ENCODE measurements at regions not wholly inside any gene's neighbourhood (a gene's known extent, or its start where the extent isn't known, plus 50 kb on each side); places are given as distances from the start of the nearest gene placed in this dataset.

- H3K36me3 ChIP-seq (ENCODE audit: control insufficient read depth in 1 of 2, insufficient read depth in 2 of 2, low read length in 1 of 2), result no peaks in the 10 kb centered on the region
- DNase-seq (no peak), ATAC-seq (ENCODE audit: low FRiP score) (no peak)
- no peak overlapping the region for H3K4me3 ChIP-seq (ENCODE audit: low read length in 2 of 2)
- H3K9me3 ChIP-seq (ENCODE audit: control insufficient read depth, low read length), result peaks cover 3% of the 10 kb centered on the region
- intact Hi-C loops (cut with DNase I), result no loop called here
- WGBS, 2 donors, result 92 to 96% methylated on average over 6 of the region's 6 CpGs
- no peak overlapping the region for H3K27ac ChIP-seq (ENCODE audit: low read depth in 1 of 2, low read length in 2 of 2)
- H3K27me3 ChIP-seq (ENCODE audit: control insufficient read depth in 1 of 2, insufficient read depth in 2 of 2, low read length in 1 of 2), result no peaks in the 10 kb centered on the region
- H3K4me1 ChIP-seq (ENCODE audit: control insufficient read depth in 1 of 2, insufficient read depth in 2 of 2, low read length in 2 of 2), result no peaks in the 10 kb centered on the region
Measured at GRCh38 chr3:43783987-43784639, 93.4 kb downstream of the ABHD5 start.

- H3K4me3 ChIP-seq (ENCODE audit: low read length in 2 of 2), result no peak overlapping the region
- ATAC-seq (ENCODE audit: low FRiP score) (no peak), DNase-seq (no peak)
- H3K4me1 ChIP-seq (ENCODE audit: control insufficient read depth in 1 of 2, insufficient read depth in 2 of 2, low read length in 2 of 2), result no peaks in the 10 kb centered on the region
- no peak overlapping the region for H3K27ac ChIP-seq (ENCODE audit: low read depth in 1 of 2, low read length in 2 of 2)
- 68 to 91% methylated on average over 4 of the region's 4 CpGs for WGBS, 2 donors
- no peaks in the 10 kb centered on the region for H3K36me3 ChIP-seq (ENCODE audit: control insufficient read depth in 1 of 2, insufficient read depth in 2 of 2, low read length in 1 of 2)
- peaks cover 3% of the 10 kb centered on the region for H3K9me3 ChIP-seq (ENCODE audit: control insufficient read depth, low read length)
- intact Hi-C loops (cut with DNase I), result no loop called here
- H3K27me3 ChIP-seq (ENCODE audit: control insufficient read depth in 1 of 2, insufficient read depth in 2 of 2, low read length in 1 of 2), result no peaks in the 10 kb centered on the region
Measured at GRCh38 chr3:43784640-43785011, 93.9 kb downstream of the ABHD5 start.

GRCh38 chr3:43785551-43785950 lies 94.8 kb downstream of the ABHD5 start:
- intact Hi-C loops (cut with DNase I), result no loop called here
- Histone ChIP-seq H3K4me3 (ENCODE audit: low read length in 2 of 2) (no peak overlapping the region), H3K36me3 (ENCODE audit: control insufficient read depth in 1 of 2, insufficient read depth in 2 of 2, low read length in 1 of 2) (no peaks in the 10 kb centered on the region), H3K9me3 (ENCODE audit: control insufficient read depth, low read length) (peaks cover 3% of the 10 kb centered on the region), H3K27ac (ENCODE audit: low read depth in 1 of 2, low read length in 2 of 2) (no peak overlapping the region), H3K27me3 (ENCODE audit: control insufficient read depth in 1 of 2, insufficient read depth in 2 of 2, low read length in 1 of 2) (no peaks in the 10 kb centered on the region), H3K4me1 (ENCODE audit: control insufficient read depth in 1 of 2, insufficient read depth in 2 of 2, low read length in 2 of 2) (no peaks in the 10 kb centered on the region)
- DNase-seq (no peak), ATAC-seq (ENCODE audit: low FRiP score) (no peak)
- 83 to 85% methylated on average over 8 of the region's 8 CpGs for WGBS, 2 donors

GRCh38 chr3:43786102-43786501 lies 95.4 kb downstream of the ABHD5 start:
- Histone ChIP-seq H3K4me1 (ENCODE audit: control insufficient read depth in 1 of 2, insufficient read depth in 2 of 2, low read length in 2 of 2) (no peaks in the 10 kb centered on the region), H3K36me3 (ENCODE audit: control insufficient read depth in 1 of 2, insufficient read depth in 2 of 2, low read length in 1 of 2) (no peaks in the 10 kb centered on the region), H3K9me3 (ENCODE audit: control insufficient read depth, low read length) (peaks cover 3% of the 10 kb centered on the region), H3K27ac (ENCODE audit: low read depth in 1 of 2, low read length in 2 of 2) (no peak overlapping the region), H3K4me3 (ENCODE audit: low read length in 2 of 2) (no peak overlapping the region), H3K27me3 (ENCODE audit: control insufficient read depth in 1 of 2, insufficient read depth in 2 of 2, low read length in 1 of 2) (no peaks in the 10 kb centered on the region)
- ATAC-seq (ENCODE audit: low FRiP score) (no peak), DNase-seq (no peak)
- intact Hi-C loops (cut with DNase I), result no loop called here
- 35 to 37% methylated on average over 3 of the region's 3 CpGs for WGBS, 2 donors

GRCh38 chr3:43786526-43787305 lies 96.0 kb downstream of the ABHD5 start:
- WGBS, 2 donors, result 88 to 90% methylated on average over 9 of the region's 9 CpGs
- no peaks in the 10 kb centered on the region for H3K4me1 ChIP-seq (ENCODE audit: control insufficient read depth in 1 of 2, insufficient read depth in 2 of 2, low read length in 2 of 2)
- ATAC-seq (ENCODE audit: low FRiP score), result no peak
- H3K27ac ChIP-seq (ENCODE audit: low read depth in 1 of 2, low read length in 2 of 2), result no peak overlapping the region
- peaks cover 3% of the 10 kb centered on the region for H3K9me3 ChIP-seq (ENCODE audit: control insufficient read depth, low read length)
- H3K27me3 ChIP-seq (ENCODE audit: control insufficient read depth in 1 of 2, insufficient read depth in 2 of 2, low read length in 1 of 2), result no peaks in the 10 kb centered on the region
- no peak overlapping the region for H3K4me3 ChIP-seq (ENCODE audit: low read length in 2 of 2)
- intact Hi-C loops (cut with DNase I), result no loop called here
- DNase-seq, result no peak
- H3K36me3 ChIP-seq (ENCODE audit: control insufficient read depth in 1 of 2, insufficient read depth in 2 of 2, low read length in 1 of 2), result no peaks in the 10 kb centered on the region

- H3K36me3 ChIP-seq (ENCODE audit: control insufficient read depth in 1 of 2, insufficient read depth in 2 of 2, low read length in 1 of 2), result no peaks in the 10 kb centered on the region
- no peak overlapping the region for H3K4me3 ChIP-seq (ENCODE audit: low read length in 2 of 2)
- H3K9me3 ChIP-seq (ENCODE audit: control insufficient read depth, low read length), result peaks cover 3% of the 10 kb centered on the region
- H3K27me3 ChIP-seq (ENCODE audit: control insufficient read depth in 1 of 2, insufficient read depth in 2 of 2, low read length in 1 of 2), result no peaks in the 10 kb centered on the region
- H3K27ac ChIP-seq (ENCODE audit: low read depth in 1 of 2, low read length in 2 of 2), result no peak overlapping the region
- ATAC-seq (ENCODE audit: low FRiP score) (no peak), DNase-seq (no peak)
- H3K4me1 ChIP-seq (ENCODE audit: control insufficient read depth in 1 of 2, insufficient read depth in 2 of 2, low read length in 2 of 2), result no peaks in the 10 kb centered on the region
- 91 to 93% methylated on average over 3 of the region's 3 CpGs for WGBS, 2 donors
- intact Hi-C loops (cut with DNase I), result no loop called here
Measured at GRCh38 chr3:43787330-43787729, 96.6 kb downstream of the ABHD5 start.

GRCh38 chr3:43789028-43789427 lies 98.3 kb downstream of the ABHD5 start:
- WGBS, 2 donors, result 91 to 93% methylated on average over 1 of the region's 1 CpG
- peaks cover 3% of the 10 kb centered on the region for H3K9me3 ChIP-seq (ENCODE audit: control insufficient read depth, low read length)
- H3K27ac ChIP-seq (ENCODE audit: low read depth in 1 of 2, low read length in 2 of 2), result no peak overlapping the region
- no peak for DNase-seq
- H3K36me3 ChIP-seq (ENCODE audit: control insufficient read depth in 1 of 2, insufficient read depth in 2 of 2, low read length in 1 of 2), result no peaks in the 10 kb centered on the region
- intact Hi-C loops (cut with DNase I), result no loop called here
- H3K4me1 ChIP-seq (ENCODE audit: control insufficient read depth in 1 of 2, insufficient read depth in 2 of 2, low read length in 2 of 2), result no peaks in the 10 kb centered on the region
- H3K4me3 ChIP-seq (ENCODE audit: low read length in 2 of 2), result no peak overlapping the region
- no peaks in the 10 kb centered on the region for H3K27me3 ChIP-seq (ENCODE audit: control insufficient read depth in 1 of 2, insufficient read depth in 2 of 2, low read length in 1 of 2)
- ATAC-seq (ENCODE audit: low FRiP score), result no peak

GRCh38 chr3:43790060-43790459 lies 99.3 kb downstream of the ABHD5 start:
- 87 to 90% methylated on average over 5 of the region's 5 CpGs for WGBS, 2 donors
- intact Hi-C loops (cut with DNase I), result no loop called here
- no peak for DNase-seq

GRCh38 chr3:43790476-43790875 lies 99.7 kb downstream of the ABHD5 start:
- no peak overlapping the region for H3K27ac ChIP-seq (ENCODE audit: low read depth in 1 of 2, low read length in 2 of 2)
- no peaks in the 10 kb centered on the region for H3K36me3 ChIP-seq (ENCODE audit: control insufficient read depth in 1 of 2, insufficient read depth in 2 of 2, low read length in 1 of 2)
- 94 to 96% methylated on average over 6 of the region's 6 CpGs for WGBS, 2 donors
- no peaks in the 10 kb centered on the region for H3K9me3 ChIP-seq (ENCODE audit: control insufficient read depth, low read length)
- ATAC-seq (ENCODE audit: low FRiP score) (no peak), DNase-seq (no peak)
- H3K27me3 ChIP-seq (ENCODE audit: control insufficient read depth in 1 of 2, insufficient read depth in 2 of 2, low read length in 1 of 2), result no peaks in the 10 kb centered on the region
- H3K4me3 ChIP-seq (ENCODE audit: low read length in 2 of 2), result no peak overlapping the region
- intact Hi-C loops (cut with DNase I), result no loop called here
- H3K4me1 ChIP-seq (ENCODE audit: control insufficient read depth in 1 of 2, insufficient read depth in 2 of 2, low read length in 2 of 2), result no peaks in the 10 kb centered on the region

More at GRCh38 chr3:43790060-43790459, 99.3 kb downstream of the ABHD5 start:
- ATAC-seq (ENCODE audit: low FRiP score), result no peak
- no peaks in the 10 kb centered on the region for H3K4me1 ChIP-seq (ENCODE audit: control insufficient read depth in 1 of 2, insufficient read depth in 2 of 2, low read length in 2 of 2)
- H3K4me3 ChIP-seq (ENCODE audit: low read length in 2 of 2), result no peak overlapping the region
- no peaks in the 10 kb centered on the region for H3K36me3 ChIP-seq (ENCODE audit: control insufficient read depth in 1 of 2, insufficient read depth in 2 of 2, low read length in 1 of 2)
- H3K27me3 ChIP-seq (ENCODE audit: control insufficient read depth in 1 of 2, insufficient read depth in 2 of 2, low read length in 1 of 2), result no peaks in the 10 kb centered on the region
- H3K27ac ChIP-seq (ENCODE audit: low read depth in 1 of 2, low read length in 2 of 2), result no peak overlapping the region
- no peaks in the 10 kb centered on the region for H3K9me3 ChIP-seq (ENCODE audit: control insufficient read depth, low read length)
